Jurkat, Clone E6-1 (cell line): ENCODE measurements at regions not wholly inside any gene's neighbourhood (a gene's known extent, or its start where the extent isn't known, plus 50 kb on each side); places are given as distances from the start of the nearest gene placed in this dataset.

Experiments used
- DNase-seq: peaks from one replicate; pipeline ENCODE4 v3.0.0-alpha.2; 2011; ENCODE audit warnings: low read depth, low spot score
- H3K4me3 ChIP-seq: 2 replicates; pipeline ENCODE4 v1.5.1; 2011; ENCODE audit warnings: mild to moderate bottlenecking, low read length, control low read depth, moderate library complexity

DNA sequence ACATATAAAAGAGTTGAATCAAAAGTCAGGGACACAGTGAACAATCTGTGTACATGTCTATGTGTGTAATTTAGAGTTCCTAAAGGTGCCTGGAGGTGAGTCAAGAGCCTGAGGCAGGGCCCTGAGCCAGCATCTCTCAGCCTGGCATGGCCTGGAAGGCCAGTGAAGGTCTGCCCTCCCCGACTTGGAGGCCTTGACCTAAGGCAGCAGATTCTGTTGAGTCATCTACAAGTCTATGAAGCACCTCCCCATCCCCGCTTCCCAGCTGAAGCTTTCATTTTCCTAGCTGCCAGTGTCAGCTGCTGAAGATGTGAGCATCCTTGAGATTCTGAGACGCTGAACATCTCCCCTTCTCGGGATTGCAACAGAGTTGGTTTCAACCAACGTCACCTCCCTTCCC is 583.9 kb downstream of the BCOR start:
- H3K4me3 ChIP-seq = no peak overlapping the region
- DNase-seq = no peak

DNA sequence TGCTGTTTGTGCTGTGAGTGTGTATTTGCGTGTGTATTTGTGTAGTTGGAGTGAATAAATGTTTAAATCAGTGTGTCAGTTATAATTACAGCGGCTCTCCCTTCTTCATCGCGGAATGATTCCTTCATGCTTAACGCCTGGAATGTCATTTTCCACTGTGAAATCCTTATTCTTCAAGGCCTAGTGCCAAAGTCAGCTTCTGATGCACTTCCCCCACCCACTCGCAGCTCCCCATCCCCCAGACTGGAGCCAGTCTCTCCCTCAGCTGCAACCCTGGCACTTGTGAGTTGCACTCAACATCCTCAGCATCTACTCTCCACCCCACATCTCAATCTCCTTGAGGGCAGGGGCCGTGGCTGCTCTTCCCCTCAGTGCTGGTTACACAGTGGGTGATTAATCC is 583.0 kb downstream of the BCOR start:
- DNase-seq = no peak
- no peak overlapping the region for H3K4me3 ChIP-seq

DNA sequence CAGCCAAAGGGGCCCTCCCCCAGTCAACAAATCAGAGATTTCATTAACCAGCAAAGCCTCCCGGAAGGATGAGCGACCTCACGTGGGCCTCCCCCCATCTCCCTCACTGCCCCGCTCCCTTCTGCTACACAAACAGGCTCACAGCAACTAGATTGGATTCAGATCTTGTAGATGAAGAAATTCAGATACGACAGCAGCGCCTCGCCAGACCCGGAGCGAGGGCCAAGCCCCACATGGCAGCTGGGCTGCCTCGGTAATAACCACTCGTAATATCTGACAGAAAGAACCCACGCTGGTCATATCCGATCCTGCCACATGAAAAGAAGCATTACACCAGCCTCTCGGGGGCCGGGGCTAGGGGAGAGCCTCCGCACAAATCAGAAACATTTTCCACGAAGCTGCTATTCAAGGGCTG is 581.3 kb downstream of the BCOR start:
- H3K4me3 ChIP-seq = no peak overlapping the region
- no peak for DNase-seq

GRCh38 chrX:39518476-39519029 is 579.2 kb downstream of the BCOR start:
- H3K4me3 ChIP-seq = no peak overlapping the region
- DNase-seq = no peak

- no peak overlapping the region for H3K4me3 ChIP-seq
- DNase-seq = no peak
Measured at GRCh38 chrX:39519030-39519488, 578.7 kb downstream of the BCOR start.

DNA sequence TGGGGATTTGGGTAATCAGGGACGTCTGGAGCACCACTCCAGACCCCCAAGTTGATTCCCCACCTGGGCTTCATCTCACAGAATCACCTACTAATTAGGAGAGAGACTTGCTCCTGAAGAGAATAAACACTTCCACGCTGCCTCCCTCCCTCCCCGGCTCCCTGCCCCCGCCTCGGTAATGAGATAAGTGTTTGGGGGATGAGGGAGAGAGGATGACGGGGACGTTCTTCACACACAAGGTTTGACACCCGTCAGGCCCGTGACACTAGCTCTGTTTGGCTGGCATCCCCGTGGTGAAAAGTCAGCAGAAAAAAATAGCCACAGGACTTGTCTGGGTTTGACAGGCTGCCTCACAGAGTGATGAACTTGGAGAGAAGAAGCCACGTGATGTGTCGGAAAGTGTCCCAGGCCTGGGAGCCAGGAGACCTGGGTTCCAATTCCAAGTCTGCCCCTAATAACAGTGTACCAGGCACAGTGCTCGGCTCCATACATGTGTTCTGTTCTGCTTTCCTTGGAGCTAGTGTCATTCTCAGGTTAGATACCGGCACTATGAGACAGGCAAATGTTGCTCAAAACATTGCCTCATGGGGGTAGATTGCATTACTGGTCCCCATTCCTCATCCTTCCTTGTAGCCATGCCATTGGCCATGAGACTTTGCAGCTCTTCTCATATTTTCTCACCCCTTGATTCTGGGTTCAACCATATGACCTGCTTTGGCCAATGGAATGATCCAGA is 578.0 kb downstream of the BCOR start:
- DNase-seq = no peak

GRCh38 chrX:39525758-39526157 is 572.0 kb downstream of the BCOR start:
- no peak for DNase-seq
- H3K4me3 ChIP-seq = no peak overlapping the region

More for the DNA sequence above, 578.0 kb downstream of the BCOR start:
- no peak overlapping the region for H3K4me3 ChIP-seq

- no peak overlapping the region for H3K4me3 ChIP-seq
- DNase-seq = no peak
Measured at GRCh38 chrX:39527025-39527424, 570.7 kb downstream of the BCOR start.

- no peak for DNase-seq
- H3K4me3 ChIP-seq = no peak overlapping the region
Measured at GRCh38 chrX:39528161-39528916, 569.4 kb downstream of the BCOR start.

GRCh38 chrX:39532761-39533160 is 565.0 kb downstream of the BCOR start:
- H3K4me3 ChIP-seq = no peak overlapping the region
- no peak for DNase-seq

- H3K4me3 ChIP-seq = no peak overlapping the region
- no peak for DNase-seq
Measured at GRCh38 chrX:39534949-39535348, 562.8 kb downstream of the BCOR start.

DNA sequence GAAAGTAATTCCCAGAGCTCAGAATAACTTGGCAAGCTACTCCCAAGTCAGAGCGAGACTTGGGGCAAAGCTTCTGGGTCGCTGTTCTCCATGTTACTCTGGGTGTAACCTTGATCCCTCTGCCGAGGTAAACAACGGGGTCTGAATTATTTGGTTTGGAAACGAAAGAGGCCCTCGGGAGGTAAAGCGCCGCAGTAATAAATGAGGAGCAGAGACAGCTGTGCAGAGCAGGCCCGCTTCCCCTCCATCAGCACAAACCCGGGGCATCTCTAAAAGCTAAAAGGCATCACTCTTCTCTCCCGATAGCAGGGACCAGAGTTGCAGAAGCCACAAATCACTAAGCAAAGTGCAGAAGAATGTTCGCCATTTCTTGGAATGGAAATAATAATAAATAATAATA is 561.5 kb downstream of the BCOR start:
- H3K4me3 ChIP-seq = no peak overlapping the region
- DNase-seq = no peak

DNA sequence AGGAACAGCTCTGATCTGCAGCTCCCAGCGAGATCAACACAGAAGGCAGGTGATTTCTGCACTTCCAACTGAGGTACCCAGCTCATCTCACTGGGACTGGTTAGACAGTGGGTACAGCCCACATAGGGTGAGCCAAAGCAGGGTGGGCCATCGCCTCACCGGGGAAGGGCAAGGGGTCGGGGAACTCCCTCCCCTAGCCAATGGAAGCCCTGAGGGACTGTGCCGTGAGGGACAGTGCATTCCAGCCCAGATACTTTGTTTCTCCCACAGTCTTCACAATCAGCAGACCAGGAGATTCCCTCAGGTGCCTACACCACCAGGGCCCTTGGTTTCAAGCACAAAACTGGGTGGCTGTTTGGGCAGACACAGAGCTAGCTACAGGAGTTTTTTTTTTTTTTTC is 555.9 kb downstream of the BCOR start:
- no peak for DNase-seq
- H3K4me3 ChIP-seq = no peak overlapping the region

DNA sequence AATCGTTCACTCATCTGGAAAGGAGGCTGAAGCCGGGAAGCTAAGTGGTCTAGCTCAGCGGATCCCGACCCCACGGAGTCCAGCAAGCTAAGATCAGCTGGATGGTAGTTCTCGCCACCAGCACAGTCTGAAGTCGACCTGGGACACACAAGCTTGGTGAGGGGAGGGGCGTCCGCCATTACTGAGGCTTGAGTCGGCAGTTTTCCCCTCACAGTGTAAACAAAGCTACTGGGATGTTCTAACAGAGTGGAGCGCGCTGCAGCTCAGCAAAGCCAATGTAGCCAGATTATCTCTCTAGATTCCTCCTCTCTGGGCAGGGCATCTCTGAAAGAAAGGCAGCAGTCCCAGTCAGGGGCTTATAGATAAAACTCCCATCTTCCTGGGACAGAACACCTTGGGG is 555.4 kb downstream of the BCOR start:
- DNase-seq = no peak
- H3K4me3 ChIP-seq = no peak overlapping the region

- DNase-seq = no peak
Measured at GRCh38 chrX:39550795-39551361, 546.9 kb downstream of the BCOR start.

GRCh38 chrX:39551762-39552161 is 546.0 kb downstream of the BCOR start:
- H3K4me3 ChIP-seq = no peak overlapping the region
- no peak for DNase-seq

More at GRCh38 chrX:39550795-39551361, 546.9 kb downstream of the BCOR start:
- no peak overlapping the region for H3K4me3 ChIP-seq

DNA sequence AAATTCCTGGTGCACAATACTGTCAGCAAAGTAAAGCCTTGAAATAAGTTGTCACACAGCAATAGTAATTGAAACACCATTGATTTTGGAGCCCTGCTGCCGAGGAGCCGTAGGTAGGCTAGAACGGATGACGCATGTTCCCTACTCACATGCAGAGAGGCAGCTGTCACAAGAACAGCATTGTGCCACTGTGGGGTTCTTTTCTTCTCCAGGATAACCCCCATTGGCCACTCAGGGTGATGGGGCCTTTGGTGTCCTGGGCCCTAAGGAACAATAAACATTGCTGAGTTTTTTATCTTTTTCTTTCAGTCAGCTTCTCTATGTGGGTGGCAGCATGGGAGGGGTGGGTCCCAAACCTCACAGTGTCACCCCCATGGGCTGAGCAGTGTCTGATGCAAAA is 542.3 kb downstream of the BCOR start:
- DNase-seq = no peak
- no peak overlapping the region for H3K4me3 ChIP-seq

- H3K4me3 ChIP-seq = no peak overlapping the region
- no peak for DNase-seq
Measured at GRCh38 chrX:39556056-39556455, 541.7 kb downstream of the BCOR start.

GRCh38 chrX:39559229-39559628 is 538.5 kb downstream of the BCOR start:
- DNase-seq = no peak
- H3K4me3 ChIP-seq = no peak overlapping the region

DNA sequence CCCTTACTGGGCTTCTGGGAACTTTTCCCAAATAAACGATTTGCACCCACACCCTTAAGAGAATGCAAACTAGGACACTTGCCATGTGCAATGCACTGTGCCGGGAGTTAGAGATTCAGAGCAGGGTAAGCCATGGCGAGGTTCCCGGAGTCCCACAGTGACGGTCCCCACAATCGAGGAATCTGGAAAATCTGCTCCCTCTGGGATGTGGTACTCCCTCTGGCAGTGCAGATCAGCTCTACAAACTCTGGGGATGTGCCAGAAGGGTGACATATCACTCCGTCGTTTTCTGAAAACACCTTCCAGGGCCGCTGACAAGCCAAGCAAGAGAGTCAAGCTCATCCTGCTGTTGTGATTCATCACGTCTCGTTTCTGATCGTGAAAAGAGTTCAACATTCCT is 537.5 kb downstream of the BCOR start:
- H3K4me3 ChIP-seq = no peak overlapping the region
- DNase-seq = no peak
